ENCODE measurements at regions not wholly inside any gene's neighbourhood (a gene's known extent, or its start where the extent isn't known, plus 50 kb on each side); places are given as distances from the start of the nearest gene placed in this dataset.

- TF ChIP-seq BRCA1 (IDR thresholded peaks at IDR 0.05; ENCODE audit: low read depth, low read length) (no peak), ZNF622 (IDR thresholded peaks at IDR 0.05) (no peak), NFYA (IDR thresholded peaks at IDR 0.05; ENCODE audit: borderline replicate concordance, low read depth, low read length) (no peak), E2F8 (IDR thresholded peaks at IDR 0.05; ENCODE audit: low read depth, partially characterized antibody) (no peak), MEF2B (IDR thresholded peaks at IDR 0.05; ENCODE audit: partially characterized antibody, poor library complexity, severe bottlenecking) (peak; percentile 27), SIN3A (IDR thresholded peaks at IDR 0.05; ENCODE audit: low read depth, low read length) (no peak), MXI1 (IDR thresholded peaks at IDR 0.05; ENCODE audit: low read depth, low read length) (peak; percentile 24; the same call in 1 of the 2 replicates), TCF12 (IDR thresholded peaks at IDR 0.05; ENCODE audit: low read depth, low read length) (peak; percentile 76; the same call in 1 of the 2 replicates), KDM1A (IDR thresholded peaks at IDR 0.05; ENCODE audit: borderline replicate concordance) (no peak), YBX1 (IDR thresholded peaks at IDR 0.05) (no peak), ZNF217 (IDR thresholded peaks at IDR 0.05) (no peak), ZZZ3 (IDR thresholded peaks at IDR 0.05; ENCODE audit: control insufficient read depth, insufficient read length, low read depth) (no peak), RAD51 (IDR thresholded peaks at IDR 0.05) (peak; percentile 86), KLF5 (IDR thresholded peaks at IDR 0.05; ENCODE audit: partially characterized antibody) (no peak), CHD1 (IDR thresholded peaks at IDR 0.05; ENCODE audit: low read depth, low read length) (no peak), EED (IDR thresholded peaks at IDR 0.05; ENCODE audit: low read depth) (peak; percentile 48; the same call in 1 of the 2 replicates), NFYB (IDR thresholded peaks at IDR 0.05; ENCODE audit: insufficient read depth, low read depth, low read length) (no peak), ZNF384 (IDR thresholded peaks at IDR 0.05; ENCODE audit: borderline replicate concordance, low read depth, low read length) (no peak), SREBF1 (IDR thresholded peaks at IDR 0.05; ENCODE audit: low read length) (no peak), ZBTB4 (CRISPR knock-in tag; IDR thresholded peaks at IDR 0.05) (no peak)
- TF ChIP-seq, protein P1, sequence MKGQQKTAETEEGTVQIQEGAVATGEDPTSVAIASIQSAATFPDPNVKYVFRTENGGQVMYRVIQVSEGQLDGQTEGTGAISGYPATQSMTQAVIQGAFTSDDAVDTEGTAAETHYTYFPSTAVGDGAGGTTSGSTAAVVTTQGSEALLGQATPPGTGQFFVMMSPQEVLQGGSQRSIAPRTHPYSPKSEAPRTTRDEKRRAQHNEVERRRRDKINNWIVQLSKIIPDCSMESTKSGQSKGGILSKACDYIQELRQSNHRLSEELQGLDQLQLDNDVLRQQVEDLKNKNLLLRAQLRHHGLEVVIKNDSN (IDR thresholded peaks at IDR 0.05; ENCODE audit: borderline replicate concordance, extremely low read length, insufficient read depth, low read depth, low read length): peak; percentile 8
- TF ChIP-seq, protein P2, sequence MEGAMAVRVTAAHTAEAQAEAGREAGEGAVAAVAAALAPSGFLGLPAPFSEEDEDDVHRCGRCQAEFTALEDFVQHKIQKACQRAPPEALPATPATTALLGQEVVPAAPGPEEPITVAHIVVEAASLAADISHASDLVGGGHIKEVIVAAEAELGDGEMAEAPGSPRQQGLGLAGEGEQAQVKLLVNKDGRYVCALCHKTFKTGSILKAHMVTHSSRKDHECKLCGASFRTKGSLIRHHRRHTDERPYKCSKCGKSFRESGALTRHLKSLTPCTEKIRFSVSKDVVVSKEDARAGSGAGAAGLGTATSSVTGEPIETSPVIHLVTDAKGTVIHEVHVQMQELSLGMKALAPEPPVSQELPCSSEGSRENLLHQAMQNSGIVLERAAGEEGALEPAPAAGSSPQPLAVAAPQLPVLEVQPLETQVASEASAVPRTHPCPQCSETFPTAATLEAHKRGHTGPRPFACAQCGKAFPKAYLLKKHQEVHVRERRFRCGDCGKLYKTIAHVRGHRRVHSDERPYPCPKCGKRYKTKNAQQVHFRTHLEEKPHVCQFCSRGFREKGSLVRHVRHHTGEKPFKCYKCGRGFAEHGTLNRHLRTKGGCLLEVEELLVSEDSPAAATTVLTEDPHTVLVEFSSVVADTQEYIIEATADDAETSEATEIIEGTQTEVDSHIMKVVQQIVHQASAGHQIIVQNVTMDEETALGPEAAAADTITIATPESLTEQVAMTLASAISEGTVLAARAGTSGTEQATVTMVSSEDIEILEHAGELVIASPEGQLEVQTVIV (IDR thresholded peaks at IDR 0.05; ENCODE audit: borderline replicate concordance, partially characterized antibody): no peak
Measured at GRCh38 chr2:9099341-9099751, 95.9 kb upstream of the MBOAT2 start (continued).
